Neural cell (in vitro differentiated cells): ENCODE measurements at regions not wholly inside any gene's neighbourhood (a gene's known extent, or its start where the extent isn't known, plus 50 kb on each side); places are given as distances from the start of the nearest gene placed in this dataset.

Experiments used
- POLR2AphosphoS5 ChIP-seq: IDR thresholded peaks from 2 replicates; pipeline ENCODE4 v1.6.1; 2012
- RAD21 ChIP-seq: fragments of 450-650 bp; conservative IDR thresholded peaks from 2 replicates; pipeline ENCODE4 v1.6.1; 2014; ENCODE audit warnings: antibody characterized with exemption, mild to moderate bottlenecking, moderate library complexity
- REST ChIP-seq: IDR thresholded peaks from 2 replicates; pipeline ENCODE4 v1.6.1; 2012; ENCODE audit warnings: borderline replicate concordance

- TF ChIP-seq RAD21 (no peak), REST (no peak), POLR2AphosphoS5 (no peak)
Measured at GRCh38 chr2:150062416-150062815, 425.1 kb downstream of the RND3 start.
